ENCODE measurements at regions not wholly inside any gene's neighbourhood (a gene's known extent, or its start where the extent isn't known, plus 50 kb on each side); places are given as distances from the start of the nearest gene placed in this dataset.

DNA sequence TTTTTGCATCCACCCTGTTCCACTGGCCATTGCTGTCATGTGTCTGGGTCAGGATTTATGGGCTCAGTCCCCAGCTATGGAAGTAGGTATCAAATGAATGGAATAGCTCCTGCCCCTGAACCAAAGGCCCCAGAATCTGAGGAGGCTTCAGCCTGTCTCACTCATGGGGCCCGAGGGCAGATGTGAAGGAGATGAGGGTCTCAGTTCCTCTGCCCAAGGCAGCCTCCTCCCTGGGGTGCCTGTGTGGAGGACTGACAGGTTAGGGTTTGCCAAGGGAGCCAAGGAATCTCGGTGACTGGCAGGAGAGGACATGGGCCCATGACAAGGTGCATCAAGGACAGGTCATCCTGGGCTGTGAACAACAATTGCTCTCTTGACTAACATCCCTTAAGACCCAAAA is 70.4 kb downstream of the CPN2 start:
- DNase-seq, result no peak

DNA sequence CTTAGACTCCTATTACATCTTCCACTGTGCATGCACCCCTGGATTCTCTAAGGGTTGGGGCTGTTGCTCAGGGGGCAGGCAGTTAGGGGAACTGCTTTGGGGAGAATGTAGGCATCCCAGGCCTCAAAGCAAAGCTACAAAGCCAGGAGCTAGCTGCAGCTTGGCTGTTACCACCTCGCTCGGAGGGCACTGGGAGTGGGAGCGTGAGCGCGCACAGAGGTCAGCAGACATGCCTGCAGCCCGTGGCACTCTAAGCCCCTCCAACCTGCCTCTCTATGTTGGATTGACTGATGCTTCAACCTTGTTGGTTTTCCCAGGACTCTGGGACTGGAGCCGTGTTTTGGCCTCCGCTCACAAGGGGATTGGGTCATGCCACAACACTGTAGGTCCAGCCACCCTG is 69.8 kb downstream of the CPN2 start:
- DNase-seq, result no peak

DNA sequence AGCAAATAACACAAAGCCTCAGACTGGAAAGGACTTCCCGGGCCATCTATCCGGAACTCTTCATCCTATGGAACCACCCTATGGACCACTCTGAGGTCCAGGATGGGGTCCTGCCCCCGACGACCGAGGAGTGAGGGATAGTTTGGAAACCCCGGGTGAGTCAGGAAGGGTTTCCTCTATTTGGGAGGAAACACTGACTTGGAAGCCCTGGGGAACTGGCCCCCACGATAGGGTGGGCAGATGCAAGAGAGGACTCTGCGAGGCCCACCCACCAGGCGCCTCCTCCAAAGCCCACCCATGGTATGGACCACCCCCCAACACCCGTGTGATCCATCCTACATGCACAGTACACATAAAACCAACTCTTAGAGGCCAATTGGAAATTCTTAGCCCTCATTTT is 69.4 kb downstream of the CPN2 start:
- no peak for DNase-seq

DNA sequence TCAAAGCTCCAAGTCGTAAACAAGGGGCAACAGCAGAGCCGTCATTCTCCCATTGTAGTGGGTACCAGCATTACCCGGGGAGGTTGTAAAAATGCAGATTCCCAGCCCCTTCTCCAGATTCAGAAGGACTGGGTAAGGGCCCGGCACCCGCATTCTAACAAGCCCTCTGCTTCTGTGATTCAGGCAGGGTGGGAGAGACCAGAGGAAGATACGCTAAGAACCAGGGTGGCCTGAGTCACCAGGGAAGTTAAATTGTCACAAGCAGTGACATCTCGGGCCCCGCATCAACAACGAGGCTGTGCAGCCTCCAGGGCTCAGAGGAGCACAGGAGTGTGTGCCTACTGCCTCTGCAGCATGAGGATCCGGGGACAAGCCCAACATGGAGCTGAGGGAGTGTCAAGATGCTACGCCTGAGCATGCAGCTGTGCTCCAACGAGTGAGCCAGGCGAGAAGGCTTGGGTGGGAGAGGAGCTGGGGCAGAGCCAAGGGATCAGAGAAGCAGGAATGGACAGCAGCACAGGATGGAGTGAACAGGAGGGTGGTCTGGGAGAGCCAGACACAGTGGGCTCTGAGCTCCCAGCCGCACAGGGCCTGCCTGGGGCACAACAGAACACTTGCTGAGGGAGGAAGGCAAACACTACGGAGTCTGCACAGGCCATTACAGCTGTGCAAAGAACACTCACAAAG is 68.5 kb downstream of the CPN2 start:
- no peak for DNase-seq

DNA sequence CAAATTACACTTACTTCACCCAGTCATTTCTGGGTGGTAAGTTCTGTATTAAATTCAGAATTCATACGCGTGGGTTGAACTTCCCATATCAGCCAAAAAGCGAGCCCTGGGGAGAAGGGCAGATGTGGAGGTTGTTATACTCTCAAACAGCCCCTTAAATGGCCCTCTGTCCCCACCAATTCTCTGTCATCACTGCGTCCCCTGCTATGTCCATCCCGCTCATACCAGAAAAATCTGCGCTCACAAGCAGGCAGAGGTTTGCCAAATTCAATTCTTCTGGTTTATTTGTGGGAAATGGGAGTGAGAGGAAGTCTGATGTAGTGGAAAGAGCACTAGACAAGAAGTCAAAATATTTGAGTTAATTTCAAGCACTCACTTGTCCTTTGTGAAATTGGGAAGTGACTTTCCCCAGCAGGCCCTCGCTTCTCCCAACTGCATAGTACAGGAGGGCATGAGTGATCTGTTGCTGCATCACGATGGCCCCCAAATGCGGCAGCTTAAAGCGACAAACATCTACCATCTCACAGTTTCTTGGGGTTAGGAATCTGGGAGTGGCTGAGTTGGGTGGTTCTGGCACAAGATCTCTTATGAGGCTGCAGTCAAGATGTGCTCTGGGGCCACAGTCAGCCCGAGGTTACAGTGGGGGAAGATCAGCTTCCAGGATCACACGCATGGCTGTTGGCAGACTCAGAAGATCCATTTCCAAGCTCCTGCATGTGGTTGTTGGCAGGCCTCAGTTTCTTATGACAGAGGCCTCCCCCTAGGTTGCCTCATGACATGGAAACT is 67.7 kb downstream of the CPN2 start:
- no peak for DNase-seq

DNA sequence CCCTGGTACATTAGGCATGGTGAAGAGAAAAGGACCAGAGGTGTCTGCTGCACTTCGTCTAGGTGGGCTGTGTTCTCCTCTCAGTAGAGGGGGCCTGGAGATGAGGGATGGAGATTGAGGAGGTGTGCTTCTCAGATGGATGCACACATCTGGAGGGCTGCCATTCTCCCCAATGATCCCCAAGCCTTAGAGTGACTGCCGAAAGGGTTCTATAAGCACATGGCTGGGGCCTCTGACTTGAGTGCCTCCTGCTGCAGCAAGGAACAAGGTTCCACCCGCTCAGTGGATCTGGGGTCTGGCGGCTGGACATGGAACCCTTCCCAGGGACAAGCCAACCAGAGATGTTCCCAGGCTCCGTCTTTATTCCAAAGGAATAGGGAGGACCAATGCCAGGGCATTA is 66.8 kb downstream of the CPN2 start:
- no peak for DNase-seq

DNA sequence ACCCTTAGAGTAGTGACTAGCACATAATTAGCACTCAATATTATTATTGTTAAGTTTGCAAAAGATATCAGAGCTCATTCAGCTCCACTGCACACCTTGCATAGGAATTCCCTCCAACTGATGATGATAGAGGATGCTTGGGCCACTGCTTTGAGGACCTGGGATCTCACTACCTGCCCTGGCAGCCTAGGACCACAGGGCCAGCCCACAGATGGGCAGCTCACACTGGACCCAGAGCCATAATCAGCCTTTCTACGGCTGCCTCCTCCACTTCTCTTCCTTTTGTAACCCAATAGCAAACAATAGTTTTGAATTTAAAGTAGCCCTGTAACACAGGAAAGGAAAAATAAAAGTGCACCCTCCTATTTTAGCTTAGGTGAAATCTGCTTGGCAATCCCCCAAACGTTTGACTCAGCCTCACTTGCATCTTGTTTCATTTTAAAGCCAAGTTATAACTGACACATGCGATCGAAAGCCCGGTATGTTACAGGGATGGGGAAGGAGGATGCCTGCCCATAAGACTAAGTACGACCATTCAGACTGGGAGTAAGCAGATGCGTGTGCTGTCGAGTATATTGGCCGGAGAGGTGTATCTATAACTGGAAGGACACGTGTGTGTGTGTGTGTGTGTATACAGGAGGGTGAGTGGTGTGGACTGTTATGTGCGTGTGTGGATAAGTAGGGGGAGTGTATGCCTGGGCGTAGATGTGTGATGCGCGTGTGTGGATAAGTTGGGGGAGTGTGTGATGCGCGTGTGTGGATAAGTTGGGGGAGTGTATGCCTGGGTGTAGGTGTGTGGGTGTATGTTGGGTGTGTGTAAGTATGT is 65.9 kb downstream of the CPN2 start:
- DNase-seq, result no peak

DNA sequence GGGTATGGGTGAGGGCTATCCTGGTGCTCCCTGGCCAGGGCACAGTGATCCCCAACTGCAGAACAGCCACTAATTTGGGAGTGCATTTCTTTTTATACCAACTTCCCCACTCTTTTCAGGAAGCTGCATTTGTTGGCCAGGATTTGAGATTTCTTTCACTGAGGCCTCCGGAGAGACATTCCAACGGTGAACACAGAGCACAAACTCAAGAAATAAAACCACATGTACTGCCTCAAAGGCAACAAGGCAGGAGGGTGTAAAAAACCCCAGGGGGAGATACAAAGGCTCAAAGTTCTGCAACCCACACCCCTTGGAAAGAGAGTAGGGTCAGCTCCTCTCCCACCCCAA is 65.3 kb downstream of the CPN2 start:
- no peak for DNase-seq

DNA sequence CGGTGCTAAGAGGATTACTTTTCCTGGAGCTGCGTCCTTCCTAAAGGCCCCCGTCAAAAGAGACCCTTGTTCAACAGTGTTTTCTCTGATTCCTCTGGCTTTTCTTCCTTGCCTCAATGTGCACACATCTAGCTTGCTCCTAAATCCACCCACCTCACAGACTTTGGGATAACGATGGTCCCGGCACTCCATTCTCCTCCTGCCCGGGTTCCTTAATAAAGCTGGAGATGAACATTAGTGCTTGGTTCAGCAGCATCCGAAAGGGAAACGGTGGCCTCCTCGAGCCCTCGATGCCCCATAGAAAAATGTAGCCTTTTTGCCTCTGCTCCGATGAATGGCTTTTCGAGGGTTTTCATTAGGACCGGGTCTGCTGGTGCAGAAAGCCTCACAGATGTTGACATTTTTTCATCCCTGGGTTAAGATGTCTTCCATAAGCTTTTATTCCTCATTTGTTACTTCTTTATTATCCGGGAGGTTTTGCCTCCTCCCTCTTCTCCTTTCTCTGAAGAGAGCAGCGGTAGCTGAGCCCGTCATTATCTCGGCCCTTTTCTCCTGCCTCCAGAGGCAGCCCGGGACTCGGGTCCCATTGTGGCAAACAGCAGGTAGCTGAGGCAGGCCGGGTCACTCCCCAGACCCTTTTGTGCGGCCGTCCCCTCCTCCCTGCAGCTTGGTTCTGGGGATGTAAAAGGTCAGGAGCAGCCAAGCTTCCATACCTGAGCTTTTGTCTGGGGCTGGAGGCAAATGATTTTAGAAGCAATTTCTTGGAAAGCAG is 64.6 kb downstream of the CPN2 start:
- no peak for DNase-seq

DNA sequence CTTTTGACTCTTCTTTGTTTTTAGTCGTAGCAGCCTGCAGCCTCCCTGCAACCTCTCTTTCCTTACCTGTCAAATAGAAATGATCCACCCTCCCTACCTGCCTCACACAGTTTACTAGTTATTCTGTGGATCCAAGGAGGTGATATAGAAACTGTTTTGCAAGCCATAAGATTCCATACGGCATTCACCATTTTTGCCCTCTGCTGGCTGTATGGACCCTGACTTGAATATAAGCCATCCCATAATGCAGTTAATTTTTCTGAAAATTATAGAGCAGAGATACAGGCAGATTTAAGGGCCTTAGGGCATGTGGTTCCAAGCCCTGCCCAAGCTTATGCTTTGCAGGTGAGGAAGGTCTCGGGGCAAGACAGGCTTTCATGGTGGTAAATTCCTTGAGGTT is 63.8 kb downstream of the CPN2 start:
- no peak for DNase-seq

DNA sequence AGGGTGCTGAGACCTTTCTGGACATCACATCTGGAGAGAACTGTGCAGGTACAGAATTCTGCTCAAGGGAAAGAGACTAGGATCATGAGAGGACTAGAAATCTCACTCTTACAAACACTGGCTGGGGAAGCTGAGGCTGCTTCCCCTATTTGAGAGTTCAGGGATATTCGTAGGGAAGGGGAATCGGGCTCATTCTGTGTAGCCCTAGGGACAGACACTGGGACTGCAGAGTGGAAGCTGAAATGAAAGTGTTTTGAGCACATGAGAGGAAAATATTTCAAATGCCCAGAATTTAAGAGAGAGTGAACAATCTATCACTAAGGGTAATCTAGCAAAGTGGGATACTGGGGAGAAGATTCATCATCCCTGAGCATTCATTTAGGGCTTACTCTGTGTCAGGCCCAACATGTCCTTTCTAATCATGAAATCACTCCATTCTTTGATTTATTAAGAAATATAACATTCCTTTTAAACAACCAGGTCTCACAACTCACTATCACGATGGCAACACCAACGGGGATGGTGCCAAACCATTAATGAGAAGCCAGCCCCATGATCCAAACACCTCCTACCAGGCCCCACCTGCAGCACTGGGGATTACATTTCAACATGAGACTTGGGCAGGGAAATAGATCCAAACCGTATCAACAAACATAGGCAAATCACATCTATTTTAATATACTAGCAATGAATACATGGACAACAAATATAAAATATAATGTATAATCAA is 63.0 kb downstream of the CPN2 start:
- DNase-seq, result no peak
